GM04503 (cell line): ENCODE measurements at regions not wholly inside any gene's neighbourhood (a gene's known extent, or its start where the extent isn't known, plus 50 kb on each side); places are given as distances from the start of the nearest gene placed in this dataset.
"Not testable (repeated sequence)": the region's sequence is repeated elsewhere in the genome, so short reads cannot be mapped to it uniquely, and the experiment has no call there.

Source experiments
- DNase-seq: peaks from one replicate; pipeline ENCODE4 v3.0.0-alpha.2; 2012; ENCODE audit warnings: low read depth

GRCh38 chr7:4525884-4526283 lies 156.2 kb upstream of the FOXK1 start:
- DNase-seq: no peak

GRCh38 chr7:4527988-4528636 lies 154.0 kb upstream of the FOXK1 start:
- no peak for DNase-seq

DNA sequence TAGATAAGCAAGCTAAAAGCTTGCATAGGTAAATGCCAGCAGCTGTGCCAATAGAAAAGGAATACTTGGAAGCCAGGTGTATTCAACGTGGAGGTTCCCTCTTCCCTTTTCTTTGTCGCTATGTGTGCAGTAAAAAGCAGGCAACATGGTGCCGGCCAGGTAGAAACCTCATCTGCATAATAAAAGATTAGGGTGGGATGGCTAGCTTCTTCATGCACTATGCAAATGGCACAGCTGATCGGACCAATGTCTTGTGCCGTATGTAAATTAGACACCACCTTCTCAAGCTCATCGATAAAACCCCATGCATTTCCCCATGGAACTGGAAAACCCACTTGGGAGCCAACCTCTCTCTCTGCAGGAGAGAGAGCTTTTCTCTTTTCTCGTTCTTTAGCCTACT lies 150.9 kb upstream of the FOXK1 start:
- DNase-seq: no peak

DNA sequence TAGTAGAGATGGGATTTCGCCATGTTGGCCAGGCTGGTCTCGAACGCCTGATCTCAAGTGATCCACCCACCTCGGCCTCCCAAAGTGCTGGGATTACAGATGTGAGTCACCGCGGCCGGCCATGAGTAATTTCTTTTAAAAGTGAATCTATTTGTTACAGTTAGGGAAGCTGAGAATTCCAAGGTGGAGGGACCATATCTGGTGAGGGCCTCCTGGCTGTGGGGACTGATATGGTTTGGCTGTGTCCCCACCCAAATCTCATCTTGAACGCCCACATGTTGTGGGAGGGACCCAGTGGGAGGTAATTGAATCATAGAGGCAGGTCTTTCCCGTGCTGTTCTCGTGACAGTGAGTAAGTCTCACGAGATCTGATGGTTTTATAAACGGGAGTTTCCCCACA lies 148.8 kb upstream of the FOXK1 start:
- DNase-seq: not testable (repeated sequence)

- no peak for DNase-seq
Measured at GRCh38 chr7:4549681-4550080, 132.4 kb upstream of the FOXK1 start.

DNA sequence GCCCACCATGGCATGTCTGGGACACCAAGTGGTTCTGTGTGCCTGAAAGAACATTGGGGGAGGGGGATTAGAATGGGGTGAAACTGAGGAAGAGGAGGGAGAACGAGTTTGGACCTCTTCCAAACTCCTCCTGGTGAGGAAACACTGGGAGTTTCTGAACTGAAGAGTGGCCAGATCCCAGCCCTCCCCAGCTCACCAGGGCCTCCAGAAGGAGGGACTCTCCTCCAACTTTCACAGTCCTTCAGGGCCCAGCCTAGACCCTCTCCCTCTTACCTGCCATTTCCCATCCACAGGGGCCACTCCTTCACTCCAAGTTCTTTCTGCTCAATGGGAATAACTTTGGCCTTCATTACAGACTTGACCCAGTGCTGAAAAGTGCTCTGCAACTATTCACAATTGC lies 132.0 kb upstream of the FOXK1 start:
- DNase-seq: no peak

- no peak for DNase-seq
Measured at GRCh38 chr7:4552985-4553384, 129.1 kb upstream of the FOXK1 start.

DNA sequence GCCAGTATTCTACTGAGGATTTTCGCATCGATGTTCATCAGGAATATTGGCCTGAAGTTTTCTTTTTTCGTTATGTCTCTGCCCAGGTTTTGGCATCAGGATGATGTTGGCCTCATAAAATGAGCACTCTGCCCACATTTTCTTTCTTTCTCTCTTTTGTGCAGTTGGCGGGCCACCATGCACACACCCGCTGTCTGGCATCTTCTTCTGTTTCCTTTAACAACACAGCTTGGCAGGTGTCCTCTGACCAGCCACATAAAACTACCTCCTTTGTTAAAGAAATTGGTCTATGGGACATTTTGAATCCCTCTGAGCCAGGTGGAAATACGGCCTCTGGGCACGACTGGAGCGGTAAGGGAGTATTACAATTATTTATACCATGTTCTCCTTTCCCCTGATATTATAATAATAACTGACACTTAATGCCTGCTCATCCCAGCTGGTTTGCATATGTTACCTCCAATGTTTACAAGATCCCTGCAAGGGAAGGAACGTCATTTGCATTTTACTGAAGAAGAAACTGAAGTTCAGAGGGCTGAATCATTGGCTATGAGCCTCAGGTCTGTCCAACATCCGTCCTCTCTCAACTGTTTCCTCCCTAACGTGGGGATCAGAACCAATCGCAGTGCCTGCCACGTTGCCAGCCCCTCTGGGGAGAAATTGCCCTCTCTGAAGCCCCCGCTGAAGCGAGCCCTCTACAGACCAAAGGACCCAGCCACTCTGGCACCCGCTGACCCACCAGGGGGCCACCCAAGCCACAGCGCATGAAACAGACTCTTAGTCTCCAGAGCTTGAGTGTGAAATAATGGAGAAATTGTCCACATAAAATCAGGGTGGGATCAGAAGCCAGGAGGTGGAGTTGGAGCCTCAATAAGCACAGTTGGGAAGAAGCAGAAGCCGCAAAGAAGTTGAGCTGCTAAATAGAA lies 125.0 kb upstream of the FOXK1 start:
- no peak for DNase-seq

- no peak for DNase-seq
Measured at GRCh38 chr7:4561795-4562194, 120.3 kb upstream of the FOXK1 start.

GRCh38 chr7:4566714-4567113 lies 115.4 kb upstream of the FOXK1 start:
- DNase-seq: no peak

DNA sequence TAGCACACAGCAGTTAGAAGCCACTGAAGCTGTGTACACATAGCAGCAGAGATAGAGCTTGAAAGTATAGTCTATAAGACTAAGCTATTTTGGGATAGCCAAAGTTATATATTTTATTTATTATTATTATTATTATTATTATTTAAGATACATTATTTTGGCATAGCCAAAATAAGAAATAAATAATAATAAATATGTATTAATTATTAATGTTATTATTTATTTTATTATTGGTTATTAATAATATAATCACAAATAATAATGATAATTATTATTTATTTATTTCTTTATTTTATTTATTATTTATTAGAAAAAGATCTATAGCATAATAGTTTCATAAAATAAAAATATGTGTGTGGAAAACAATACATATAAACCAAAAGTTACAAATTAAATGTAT lies 107.2 kb upstream of the FOXK1 start:
- DNase-seq: no peak

- no peak for DNase-seq
Measured at GRCh38 chr7:4575254-4575653, 106.8 kb upstream of the FOXK1 start.

GRCh38 chr7:4602905-4603842 lies 78.9 kb upstream of the FOXK1 start:
- DNase-seq: no peak

GRCh38 chr7:4603843-4604231 lies 78.3 kb upstream of the FOXK1 start:
- no peak for DNase-seq

DNA sequence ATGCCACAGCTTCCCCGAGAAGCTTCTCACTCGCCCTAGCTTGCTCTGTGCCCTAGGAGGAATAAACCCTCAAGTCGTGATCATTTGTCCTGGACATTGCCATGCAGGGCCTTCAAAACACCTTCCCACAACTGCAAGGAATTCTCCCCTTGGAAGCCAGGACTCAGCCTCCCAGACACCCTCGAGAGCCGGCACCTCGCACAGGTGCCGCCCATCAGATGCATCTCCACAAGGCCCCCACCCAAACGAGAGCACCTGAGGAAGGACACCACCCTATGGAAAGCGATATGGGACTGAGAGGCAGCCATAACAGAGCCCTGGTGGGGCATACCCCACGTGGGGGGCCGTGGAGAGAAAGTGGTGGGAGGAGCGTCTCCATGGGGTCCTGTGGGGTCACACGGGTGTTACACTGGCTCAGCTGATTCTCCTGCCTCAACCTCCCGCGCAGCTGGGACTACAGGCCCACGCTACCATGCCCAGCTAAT lies 77.6 kb upstream of the FOXK1 start:
- no peak for DNase-seq

DNA sequence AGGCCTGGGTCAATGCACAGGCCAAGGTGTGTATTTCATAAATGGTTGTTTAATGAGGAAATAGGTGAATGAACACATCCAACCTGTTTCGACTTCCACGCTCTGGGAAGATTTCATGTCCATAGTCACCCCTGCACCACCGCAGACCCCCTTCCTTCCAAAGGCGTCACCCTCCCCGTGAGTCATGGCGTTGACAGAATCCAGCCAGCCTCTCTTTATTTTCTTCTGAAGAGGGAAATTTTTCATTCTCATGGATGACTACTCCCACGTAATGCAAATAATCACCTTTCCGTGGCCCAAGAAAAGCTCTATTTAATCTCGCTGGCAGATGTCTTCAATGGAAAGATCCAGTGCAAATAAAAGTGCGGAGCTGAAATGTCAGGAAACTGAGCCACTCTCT lies 75.3 kb upstream of the FOXK1 start:
- no peak for DNase-seq

DNA sequence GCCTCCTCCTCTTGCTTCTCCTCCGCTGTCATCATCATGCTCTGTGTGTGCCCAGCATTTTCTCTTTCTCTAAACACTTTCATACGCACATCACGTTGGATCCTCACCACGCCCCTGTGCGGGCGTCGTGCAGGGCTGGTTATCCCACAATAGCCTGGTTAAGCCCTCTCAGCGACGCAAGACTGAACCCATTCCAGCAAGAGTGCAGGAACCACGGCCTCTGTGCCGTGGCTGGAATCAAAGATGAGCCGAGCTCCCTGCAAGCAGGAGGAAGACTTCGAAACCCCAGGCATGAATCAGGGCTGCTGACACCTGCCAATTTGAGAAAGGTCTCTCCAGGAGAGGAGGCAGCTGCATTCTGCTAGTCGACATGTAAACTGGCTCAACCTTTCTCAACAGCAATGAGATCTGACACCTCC lies 74.8 kb upstream of the FOXK1 start:
- DNase-seq: no peak

DNA sequence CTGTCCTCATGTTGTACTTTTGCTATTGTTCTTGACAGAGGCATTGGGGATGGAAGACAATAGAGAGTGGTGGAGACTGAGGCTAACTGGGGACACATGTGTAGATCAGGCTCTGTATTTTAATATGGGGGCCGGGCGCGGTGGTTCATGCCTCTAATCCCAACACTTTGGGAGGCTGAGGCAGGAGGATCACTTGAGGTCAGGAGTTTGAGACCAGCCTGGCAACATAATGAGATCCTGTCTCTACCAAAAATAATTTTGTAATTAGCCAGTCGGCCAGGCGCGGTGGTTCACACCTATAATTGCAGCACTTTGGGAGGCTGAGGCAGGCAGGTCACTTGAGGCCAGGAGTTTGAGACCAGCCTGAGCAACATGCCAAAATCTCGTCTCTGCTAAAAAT lies 72.5 kb upstream of the FOXK1 start:
- DNase-seq: not testable (repeated sequence)

- no peak for DNase-seq
Measured at GRCh38 chr7:4610768-4611467, 71.2 kb upstream of the FOXK1 start.

DNA sequence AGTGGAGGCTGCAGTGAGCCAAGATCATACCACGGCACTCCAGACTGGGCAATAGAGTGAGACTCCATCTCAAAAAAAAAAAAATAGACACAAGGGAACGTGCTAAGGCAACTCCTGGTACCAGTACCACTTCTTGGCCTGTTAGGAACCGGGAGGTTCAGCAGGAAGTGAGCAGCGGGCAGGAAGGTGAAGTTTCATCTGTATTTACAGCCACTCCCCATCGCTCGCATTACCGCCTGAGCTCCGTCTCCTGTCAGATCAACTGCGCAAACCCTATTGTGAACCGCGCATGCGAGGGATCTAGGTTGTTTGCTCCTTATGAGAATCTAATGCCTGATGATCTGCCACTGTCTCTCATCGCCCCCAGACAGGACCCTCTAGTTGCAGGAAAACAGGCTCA lies 69.9 kb upstream of the FOXK1 start:
- no peak for DNase-seq

GRCh38 chr7:4612939-4613841 lies 68.9 kb upstream of the FOXK1 start:
- DNase-seq: no peak
